SK-N-SH (cell line): ENCODE measurements at regions not wholly inside any gene's neighbourhood (a gene's known extent, or its start where the extent isn't known, plus 50 kb on each side); places are given as distances from the start of the nearest gene placed in this dataset.

Experiments used
- CHD2 ChIP-seq: fragments of 150-350 bp; IDR thresholded peaks from 2 replicates; pipeline ENCODE4 v1.6.1; 2018; ENCODE audit warnings: low read length; ENCODE audit not compliant: partially characterized antibody
- CTCF ChIP-seq: fragments of 200-600 bp; sonication (generic); IDR thresholded peaks from 2 replicates; pipeline ENCODE4 v1.6.1; 2017; ENCODE audit warnings: antibody characterized with exemption, mild to moderate bottlenecking, moderate library complexity
- EP300 ChIP-seq, 2 experiments: IDR thresholded peaks; 2 replicates each; pipeline versions ENCODE4 v1.4.0 to v1.6.1; 2012; ENCODE audit warnings: borderline replicate concordance in 1 of 2, low read depth in 1 of 2, low read length in 1 of 2
- EZH2phosphoT487 ChIP-seq: fragments of 200-600 bp; sonication (generic); IDR thresholded peaks from 2 replicates; pipeline ENCODE4 v1.6.1; 2017; ENCODE audit warnings: low read depth, mixed run types, mild to moderate bottlenecking, antibody characterized with exemption, moderate library complexity, borderline replicate concordance
- GABPA ChIP-seq: IDR thresholded peaks from 2 replicates; pipeline ENCODE4 v1.4.0; 2012; ENCODE audit warnings: low read depth, mild to moderate bottlenecking
- JUND ChIP-seq: IDR thresholded peaks from 2 replicates; pipeline ENCODE4 v1.4.0; 2012
- MXI1 ChIP-seq: IDR thresholded peaks from 2 replicates; pipeline ENCODE4 v1.6.1; 2012; ENCODE audit warnings: mild to moderate bottlenecking, low read depth, low read length, improper control_type of control experiment
- POLR2AphosphoS5 ChIP-seq: IDR thresholded peaks from 2 replicates; pipeline ENCODE4 v1.6.1; 2012; ENCODE audit warnings: low read depth, low read length
- RCOR1 ChIP-seq: fragments of 150-350 bp; IDR thresholded peaks from 2 replicates; pipeline ENCODE4 v1.6.1; 2017; ENCODE audit warnings: antibody characterized with exemption, low read length
- REST ChIP-seq: IDR thresholded peaks from 2 replicates; pipeline ENCODE4 v1.6.1; 2012; ENCODE audit warnings: mild to moderate bottlenecking, low read depth, low read length, moderate library complexity
- RXRA ChIP-seq: IDR thresholded peaks from 2 replicates; pipeline ENCODE4 v1.4.0; 2012; ENCODE audit warnings: low read depth, mild to moderate bottlenecking, borderline replicate concordance
- TAF1 ChIP-seq: IDR thresholded peaks from 2 replicates; pipeline ENCODE4 v1.6.1; 2012; ENCODE audit warnings: low read depth, mild to moderate bottlenecking, low read length, moderate library complexity, borderline replicate concordance
- USF2 ChIP-seq: fragments of 150-350 bp; IDR thresholded peaks from 2 replicates; pipeline ENCODE4 v1.6.1; 2017; ENCODE audit warnings: antibody characterized with exemption, low read length, low read depth, borderline replicate concordance

- TF ChIP-seq MXI1 (no peak), REST (no peak), CTCF (no peak), POLR2AphosphoS5 (no peak), GABPA (no peak), EZH2phosphoT487 (no peak), RXRA (no peak), JUND (no peak), EP300 (IDR thresholded peaks at IDR 0.05; ENCODE audit: borderline replicate concordance in 1 of 2, low read depth in 1 of 2, low read length in 1 of 2) (no peak), USF2 (no peak), RCOR1 (no peak), TAF1 (no peak), CHD2 (no peak)
These were observed 140.9 kb upstream of the MRPS22 start for GRCh38 chr3:139202959-139203349.
